ENCODE measurements at regions not wholly inside any gene's neighbourhood (a gene's known extent, or its start where the extent isn't known, plus 50 kb on each side); places are given as distances from the start of the nearest gene placed in this dataset.

- no peak for TF ChIP-seq ZNF462 (CRISPR knock-in tag; IDR thresholded peaks at IDR 0.05)
- TF ChIP-seq EZH2 (IDR thresholded peaks at IDR 0.05; ENCODE audit: low read depth, unreplicated experiment) = no peak
Observed at GRCh38 chrX:819684-820083, 189.1 kb downstream of the SHOX start (continued).

- H3K9me3 Mint-ChIP-seq = peaks cover 73% of the 10 kb centered on the region
- ATAC-seq (no peak), DNase-seq (ENCODE audit: low spot score) (no peak)
- no peak overlapping the region for H3K4me3 Mint-ChIP-seq
- no peaks in the 10 kb centered on the region for H3K36me3 ChIP-seq (ENCODE audit: insufficient read depth)
- H2AFZ ChIP-seq = no peak overlapping the region
- no peak overlapping the region for H3K27ac ChIP-seq (ENCODE audit: low read depth)
- no peaks in the 10 kb centered on the region for H3F3A ChIP-seq (replicated peaks; ENCODE audit: low read depth)
- H3K27me3 Mint-ChIP-seq (ENCODE audit: insufficient read depth, low read depth, poor library complexity) = peaks cover 7% of the 10 kb centered on the region
- H3K27ac Mint-ChIP-seq = no peak overlapping the region
- peaks cover 32% of the 10 kb centered on the region for H3K36me3 Mint-ChIP-seq (ENCODE audit: low read depth)
- H3K9me2 ChIP-seq (ENCODE audit: insufficient read depth) = no peaks in the 10 kb centered on the region
- H3K4me3 ChIP-seq = no peak overlapping the region
- no peaks in the 10 kb centered on the region for H4K20me1 ChIP-seq (replicated peaks; ENCODE audit: insufficient read depth)
- H3K4me1 Mint-ChIP-seq = no peaks in the 10 kb centered on the region
- no peak overlapping the region for H3K4me2 ChIP-seq
- no peaks in the 10 kb centered on the region for H3K27me3 ChIP-seq (ENCODE audit: insufficient read depth)
- no peaks in the 10 kb centered on the region for H3K4me1 ChIP-seq (ENCODE audit: insufficient read depth)
- H3K79me2 ChIP-seq (replicated peaks; ENCODE audit: insufficient read depth) = no peaks in the 10 kb centered on the region
- TF ChIP-seq ZNF462 (CRISPR knock-in tag; IDR thresholded peaks at IDR 0.05) (no peak), ZNF114 (CRISPR knock-in tag; IDR thresholded peaks at IDR 0.05) (no peak), CTCF (conservative IDR thresholded peaks at IDR 0.05; ENCODE audit: low read depth in 2 of 2) (no peak), ETS1 (IDR thresholded peaks at IDR 0.05) (no peak), EZH2phosphoT487 (IDR thresholded peaks at IDR 0.05; ENCODE audit: unreplicated experiment) (no peak)
Observed at GRCh38 chrX:817759-818300, 187.2 kb downstream of the SHOX start.

Data from GM23338 (cell line).